ENCODE measurements at regions not wholly inside any gene's neighbourhood (a gene's known extent, or its start where the extent isn't known, plus 50 kb on each side); places are given as distances from the start of the nearest gene placed in this dataset.

DNA sequence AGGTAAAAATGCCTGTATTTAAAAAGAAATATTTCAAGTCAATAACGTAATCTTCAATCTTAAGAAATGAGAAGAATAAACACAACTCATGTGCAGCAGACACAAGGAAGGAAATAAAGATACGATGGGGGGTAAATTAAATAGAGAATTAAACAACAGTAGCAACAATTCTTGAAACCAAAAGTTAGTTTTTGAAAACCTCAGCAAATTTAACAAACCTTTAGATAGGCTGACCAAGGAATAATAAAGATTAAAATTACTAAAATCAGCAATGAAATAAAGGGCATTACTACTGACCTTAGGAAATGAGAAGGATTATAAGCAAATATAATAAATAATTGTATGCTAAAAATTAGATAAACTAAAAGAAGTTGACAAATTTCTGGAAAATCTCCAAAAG, 178.9 kb downstream of the RTP5 start (continued):
- TF ChIP-seq BCL11A (IDR thresholded peaks at IDR 0.05; ENCODE audit: low read depth in 2 of 2, low read length in 2 of 2) (no peak), KDM4A (IDR thresholded peaks at IDR 0.05; ENCODE audit: low read depth, low read length, severe bottlenecking) (no peak)
- TF ChIP-seq, protein P1, sequence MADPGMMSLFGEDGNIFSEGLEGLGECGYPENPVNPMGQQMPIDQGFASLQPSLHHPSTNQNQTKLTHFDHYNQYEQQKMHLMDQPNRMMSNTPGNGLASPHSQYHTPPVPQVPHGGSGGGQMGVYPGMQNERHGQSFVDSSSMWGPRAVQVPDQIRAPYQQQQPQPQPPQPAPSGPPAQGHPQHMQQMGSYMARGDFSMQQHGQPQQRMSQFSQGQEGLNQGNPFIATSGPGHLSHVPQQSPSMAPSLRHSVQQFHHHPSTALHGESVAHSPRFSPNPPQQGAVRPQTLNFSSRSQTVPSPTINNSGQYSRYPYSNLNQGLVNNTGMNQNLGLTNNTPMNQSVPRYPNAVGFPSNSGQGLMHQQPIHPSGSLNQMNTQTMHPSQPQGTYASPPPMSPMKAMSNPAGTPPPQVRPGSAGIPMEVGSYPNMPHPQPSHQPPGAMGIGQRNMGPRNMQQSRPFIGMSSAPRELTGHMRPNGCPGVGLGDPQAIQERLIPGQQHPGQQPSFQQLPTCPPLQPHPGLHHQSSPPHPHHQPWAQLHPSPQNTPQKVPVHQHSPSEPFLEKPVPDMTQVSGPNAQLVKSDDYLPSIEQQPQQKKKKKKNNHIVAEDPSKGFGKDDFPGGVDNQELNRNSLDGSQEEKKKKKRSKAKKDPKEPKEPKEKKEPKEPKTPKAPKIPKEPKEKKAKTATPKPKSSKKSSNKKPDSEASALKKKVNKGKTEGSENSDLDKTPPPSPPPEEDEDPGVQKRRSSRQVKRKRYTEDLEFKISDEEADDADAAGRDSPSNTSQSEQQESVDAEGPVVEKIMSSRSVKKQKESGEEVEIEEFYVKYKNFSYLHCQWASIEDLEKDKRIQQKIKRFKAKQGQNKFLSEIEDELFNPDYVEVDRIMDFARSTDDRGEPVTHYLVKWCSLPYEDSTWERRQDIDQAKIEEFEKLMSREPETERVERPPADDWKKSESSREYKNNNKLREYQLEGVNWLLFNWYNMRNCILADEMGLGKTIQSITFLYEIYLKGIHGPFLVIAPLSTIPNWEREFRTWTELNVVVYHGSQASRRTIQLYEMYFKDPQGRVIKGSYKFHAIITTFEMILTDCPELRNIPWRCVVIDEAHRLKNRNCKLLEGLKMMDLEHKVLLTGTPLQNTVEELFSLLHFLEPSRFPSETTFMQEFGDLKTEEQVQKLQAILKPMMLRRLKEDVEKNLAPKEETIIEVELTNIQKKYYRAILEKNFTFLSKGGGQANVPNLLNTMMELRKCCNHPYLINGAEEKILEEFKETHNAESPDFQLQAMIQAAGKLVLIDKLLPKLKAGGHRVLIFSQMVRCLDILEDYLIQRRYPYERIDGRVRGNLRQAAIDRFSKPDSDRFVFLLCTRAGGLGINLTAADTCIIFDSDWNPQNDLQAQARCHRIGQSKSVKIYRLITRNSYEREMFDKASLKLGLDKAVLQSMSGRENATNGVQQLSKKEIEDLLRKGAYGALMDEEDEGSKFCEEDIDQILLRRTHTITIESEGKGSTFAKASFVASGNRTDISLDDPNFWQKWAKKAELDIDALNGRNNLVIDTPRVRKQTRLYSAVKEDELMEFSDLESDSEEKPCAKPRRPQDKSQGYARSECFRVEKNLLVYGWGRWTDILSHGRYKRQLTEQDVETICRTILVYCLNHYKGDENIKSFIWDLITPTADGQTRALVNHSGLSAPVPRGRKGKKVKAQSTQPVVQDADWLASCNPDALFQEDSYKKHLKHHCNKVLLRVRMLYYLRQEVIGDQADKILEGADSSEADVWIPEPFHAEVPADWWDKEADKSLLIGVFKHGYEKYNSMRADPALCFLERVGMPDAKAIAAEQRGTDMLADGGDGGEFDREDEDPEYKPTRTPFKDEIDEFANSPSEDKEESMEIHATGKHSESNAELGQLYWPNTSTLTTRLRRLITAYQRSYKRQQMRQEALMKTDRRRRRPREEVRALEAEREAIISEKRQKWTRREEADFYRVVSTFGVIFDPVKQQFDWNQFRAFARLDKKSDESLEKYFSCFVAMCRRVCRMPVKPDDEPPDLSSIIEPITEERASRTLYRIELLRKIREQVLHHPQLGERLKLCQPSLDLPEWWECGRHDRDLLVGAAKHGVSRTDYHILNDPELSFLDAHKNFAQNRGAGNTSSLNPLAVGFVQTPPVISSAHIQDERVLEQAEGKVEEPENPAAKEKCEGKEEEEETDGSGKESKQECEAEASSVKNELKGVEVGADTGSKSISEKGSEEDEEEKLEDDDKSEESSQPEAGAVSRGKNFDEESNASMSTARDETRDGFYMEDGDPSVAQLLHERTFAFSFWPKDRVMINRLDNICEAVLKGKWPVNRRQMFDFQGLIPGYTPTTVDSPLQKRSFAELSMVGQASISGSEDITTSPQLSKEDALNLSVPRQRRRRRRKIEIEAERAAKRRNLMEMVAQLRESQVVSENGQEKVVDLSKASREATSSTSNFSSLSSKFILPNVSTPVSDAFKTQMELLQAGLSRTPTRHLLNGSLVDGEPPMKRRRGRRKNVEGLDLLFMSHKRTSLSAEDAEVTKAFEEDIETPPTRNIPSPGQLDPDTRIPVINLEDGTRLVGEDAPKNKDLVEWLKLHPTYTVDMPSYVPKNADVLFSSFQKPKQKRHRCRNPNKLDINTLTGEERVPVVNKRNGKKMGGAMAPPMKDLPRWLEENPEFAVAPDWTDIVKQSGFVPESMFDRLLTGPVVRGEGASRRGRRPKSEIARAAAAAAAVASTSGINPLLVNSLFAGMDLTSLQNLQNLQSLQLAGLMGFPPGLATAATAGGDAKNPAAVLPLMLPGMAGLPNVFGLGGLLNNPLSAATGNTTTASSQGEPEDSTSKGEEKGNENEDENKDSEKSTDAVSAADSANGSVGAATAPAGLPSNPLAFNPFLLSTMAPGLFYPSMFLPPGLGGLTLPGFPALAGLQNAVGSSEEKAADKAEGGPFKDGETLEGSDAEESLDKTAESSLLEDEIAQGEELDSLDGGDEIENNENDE (IDR thresholded peaks at IDR 0.05; ENCODE audit: insufficient replicate concordance, low read length), result no peak

Measured in H1 (cell line).